NCI-H526 treated with DMSO at 0.1 percent for 48 hours (cell line): ENCODE measurements at regions not wholly inside any gene's neighbourhood (a gene's known extent, or its start where the extent isn't known, plus 50 kb on each side); places are given as distances from the start of the nearest gene placed in this dataset.

ENCODE experiments used
- DNase-seq: peaks from one replicate; lab custom pipeline; 2025; lab: John Stamatoyannopoulos, UW

- no peak for DNase-seq
These were observed 104.2 kb upstream of the DRD2 start for GRCh38 chr11:113579292-113579940.

- no peak for DNase-seq
These were observed 103.6 kb upstream of the DRD2 start for GRCh38 chr11:113578715-113579250.

GRCh38 chr11:113578033-113578380, 102.8 kb upstream of the DRD2 start:
- no peak for DNase-seq

GRCh38 chr11:113577356-113578032, 102.3 kb upstream of the DRD2 start:
- peak; percentile 77 for DNase-seq

- DNase-seq: no peak
These were observed 99.4 kb upstream of the DRD2 start for GRCh38 chr11:113574586-113574985.

- no peak for DNase-seq
These were observed 99.0 kb upstream of the DRD2 start for GRCh38 chr11:113574171-113574570.

GRCh38 chr11:113572136-113572735, 97.0 kb upstream of the DRD2 start:
- no peak for DNase-seq

GRCh38 chr11:113571531-113571930, 96.3 kb upstream of the DRD2 start:
- no peak for DNase-seq

- DNase-seq: no peak
These were observed 95.7 kb upstream of the DRD2 start for GRCh38 chr11:113570906-113571305.

- no peak for DNase-seq
These were observed 94.2 kb upstream of the DRD2 start for GRCh38 chr11:113569391-113569790.

GRCh38 chr11:113568566-113568965, 93.4 kb upstream of the DRD2 start:
- peak; percentile 96 for DNase-seq

GRCh38 chr11:113567867-113568544, 92.8 kb upstream of the DRD2 start:
- DNase-seq: no peak

- no peak for DNase-seq
These were observed 91.9 kb upstream of the DRD2 start for GRCh38 chr11:113567097-113567496.

GRCh38 chr11:113564527-113565130, 89.4 kb upstream of the DRD2 start:
- DNase-seq: peak; percentile 95

GRCh38 chr11:113563766-113564526, 88.7 kb upstream of the DRD2 start:
- peak; percentile 50 for DNase-seq

GRCh38 chr11:113562981-113563461, 87.8 kb upstream of the DRD2 start:
- DNase-seq: peak; percentile 46

- DNase-seq: no peak
These were observed 87.4 kb upstream of the DRD2 start for GRCh38 chr11:113562576-113562975.

- DNase-seq: no peak
These were observed 82.7 kb upstream of the DRD2 start for GRCh38 chr11:113557926-113558325.

GRCh38 chr11:113556036-113556435, 80.8 kb upstream of the DRD2 start:
- DNase-seq: peak; percentile 57

- DNase-seq: peak; percentile 91
These were observed 79.9 kb upstream of the DRD2 start for GRCh38 chr11:113555071-113555619.

GRCh38 chr11:113554526-113554925, 79.3 kb upstream of the DRD2 start:
- peak; percentile 99 for DNase-seq
